HG03460 (cell line): ENCODE measurements at regions not wholly inside any gene's neighbourhood (a gene's known extent, or its start where the extent isn't known, plus 50 kb on each side); places are given as distances from the start of the nearest gene placed in this dataset.
A peak's percentile ranks its signal among the peaks of the same experiment; 100 is the strongest.

Experiments used
- ATAC-seq: cut with Tn5 transposase; IDR thresholded peaks from one replicate; pipeline ENCODE4 v1.9.1; 2021; ENCODE audit not compliant: unreplicated experiment

- ATAC-seq, result no peak
Measured at GRCh38 chr2:2935445-2936149, 442.0 kb downstream of the EIPR1 start.

- ATAC-seq, result no peak
Measured at GRCh38 chr2:2933426-2933825, 444.2 kb downstream of the EIPR1 start.

DNA sequence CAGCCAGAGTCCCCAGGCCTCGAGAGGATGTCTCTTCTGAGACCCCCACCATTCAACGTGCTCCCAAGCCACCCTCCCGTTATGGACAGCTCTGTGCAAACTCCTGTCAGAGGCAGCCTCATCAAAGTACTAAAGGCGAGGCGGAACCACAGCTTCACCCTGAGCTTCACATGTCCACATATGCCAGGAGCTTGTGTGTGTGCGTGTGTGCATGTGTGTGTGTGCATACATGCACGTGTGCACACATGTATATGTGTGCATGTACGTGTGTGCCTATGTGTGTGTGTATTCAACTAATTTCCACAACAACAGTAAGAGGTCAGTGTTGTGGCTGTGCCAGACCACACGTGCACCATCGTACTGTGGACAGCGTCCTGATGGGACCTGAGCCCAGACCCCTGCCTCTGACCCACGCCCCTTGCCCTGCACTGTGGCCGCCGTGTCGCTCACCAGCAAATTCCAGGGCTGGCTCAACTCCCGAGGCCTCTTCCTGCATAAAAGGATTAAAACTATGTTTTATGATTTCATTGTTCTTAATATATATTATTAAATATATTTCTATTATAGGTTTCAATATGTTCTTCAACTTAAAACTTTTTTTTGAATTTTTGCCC is 444.8 kb downstream of the EIPR1 start:
- no peak for ATAC-seq

GRCh38 chr2:2932189-2932588 is 445.4 kb downstream of the EIPR1 start:
- no peak for ATAC-seq

DNA sequence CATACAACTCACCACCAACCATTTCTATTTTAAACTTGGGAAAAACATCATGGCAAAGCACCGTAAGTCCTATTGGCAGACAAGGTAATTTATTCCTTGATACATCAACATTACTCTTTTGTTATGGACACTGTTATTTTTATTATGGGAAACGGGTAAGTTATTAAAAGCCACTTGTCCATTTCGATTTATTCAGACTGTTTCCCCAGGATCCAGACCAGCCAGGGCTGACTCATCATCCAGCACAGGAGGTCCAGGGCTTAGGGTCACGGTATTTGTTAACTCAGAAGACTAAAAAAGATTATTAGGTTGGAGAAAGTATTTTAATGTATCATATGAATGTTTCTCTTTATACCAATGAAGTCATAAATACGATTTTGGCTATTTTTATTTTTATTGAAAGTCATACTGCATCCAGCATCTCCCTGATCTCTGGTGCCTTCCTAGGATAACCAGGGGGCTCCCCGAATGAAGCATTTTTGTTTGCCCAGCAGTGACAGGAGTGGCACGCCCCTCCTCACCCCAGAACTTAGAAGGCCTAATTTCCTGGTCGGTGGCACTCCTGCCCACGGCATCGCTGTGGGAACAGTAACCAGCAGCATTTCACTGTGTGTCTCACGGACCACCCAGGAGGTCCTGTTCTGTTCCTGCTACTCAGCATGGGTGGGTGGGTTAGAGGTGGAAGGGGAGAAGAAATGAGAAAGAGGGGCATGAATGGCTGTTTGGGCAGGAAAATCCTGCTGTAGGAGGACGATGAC is 446.1 kb downstream of the EIPR1 start:
- no peak for ATAC-seq

DNA sequence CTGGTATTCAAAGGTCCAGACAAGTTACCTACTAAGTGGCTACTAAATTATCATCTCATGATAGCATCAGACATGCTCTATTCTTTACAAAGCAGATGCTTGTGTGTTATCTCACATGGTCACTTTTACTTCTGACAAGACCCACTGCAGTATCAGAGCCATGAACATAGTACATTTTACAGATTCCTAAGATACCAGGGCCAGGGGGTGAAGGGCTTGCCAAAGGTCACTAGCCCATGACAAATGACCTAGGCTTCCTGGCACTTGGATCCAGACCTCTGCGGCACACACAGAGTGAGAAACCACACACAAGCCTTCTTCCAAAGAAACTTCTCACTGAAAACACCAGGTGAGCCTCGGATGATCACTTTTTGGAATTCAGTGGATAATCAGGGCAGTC is 446.8 kb downstream of the EIPR1 start:
- ATAC-seq, result no peak

GRCh38 chr2:2926858-2927175 is 450.8 kb downstream of the EIPR1 start:
- peak; percentile 40 for ATAC-seq

GRCh38 chr2:2926009-2926857 is 451.4 kb downstream of the EIPR1 start:
- peak; percentile 72 for ATAC-seq

GRCh38 chr2:2922156-2922555 is 455.5 kb downstream of the EIPR1 start:
- no peak for ATAC-seq

GRCh38 chr2:2921011-2921720 is 456.5 kb downstream of the EIPR1 start:
- no peak for ATAC-seq

GRCh38 chr2:2919574-2920365 is 457.8 kb downstream of the EIPR1 start:
- ATAC-seq, result no peak

- no peak for ATAC-seq
Measured at GRCh38 chr2:2919026-2919425, 458.6 kb downstream of the EIPR1 start.

DNA sequence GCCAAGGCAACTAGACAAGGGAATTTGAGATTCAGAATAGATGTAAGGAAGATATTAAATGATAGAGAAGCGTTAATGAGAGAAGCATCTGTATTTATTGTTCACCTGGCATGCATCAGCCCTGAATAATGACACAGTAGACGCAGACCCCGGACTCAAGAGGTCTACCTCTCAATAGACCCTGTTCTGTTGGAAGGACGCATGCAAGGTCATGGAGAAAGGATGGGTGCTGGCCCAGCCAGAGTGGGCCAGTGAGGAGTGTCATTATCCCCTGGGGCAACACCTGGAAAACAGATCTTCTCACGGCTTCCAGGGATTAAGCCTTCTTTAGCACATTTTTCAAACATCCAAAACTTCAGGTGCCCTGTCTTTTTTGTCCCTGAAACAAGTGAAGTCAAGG is 461.0 kb downstream of the EIPR1 start:
- ATAC-seq, result no peak

DNA sequence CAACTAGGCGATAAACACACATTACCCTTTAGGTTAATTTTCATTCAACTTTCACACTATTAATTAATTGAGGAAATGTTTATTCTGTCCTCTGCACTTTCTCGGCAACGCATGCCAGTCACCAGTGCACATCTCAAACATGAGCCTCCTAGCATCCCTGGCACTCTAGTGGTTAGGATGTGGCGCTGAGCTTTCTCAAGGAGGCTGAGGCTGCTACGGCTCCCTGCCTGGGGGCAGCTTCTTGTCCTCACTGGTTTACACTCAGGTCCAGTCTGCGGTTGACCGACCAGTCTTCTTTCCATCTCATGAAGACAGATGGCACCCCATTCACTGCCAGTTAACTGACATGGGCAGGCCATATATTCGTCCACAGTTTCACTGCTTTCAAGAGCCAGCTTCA is 463.4 kb downstream of the EIPR1 start:
- no peak for ATAC-seq

GRCh38 chr2:2913601-2914120 is 464.0 kb downstream of the EIPR1 start:
- ATAC-seq, result no peak

DNA sequence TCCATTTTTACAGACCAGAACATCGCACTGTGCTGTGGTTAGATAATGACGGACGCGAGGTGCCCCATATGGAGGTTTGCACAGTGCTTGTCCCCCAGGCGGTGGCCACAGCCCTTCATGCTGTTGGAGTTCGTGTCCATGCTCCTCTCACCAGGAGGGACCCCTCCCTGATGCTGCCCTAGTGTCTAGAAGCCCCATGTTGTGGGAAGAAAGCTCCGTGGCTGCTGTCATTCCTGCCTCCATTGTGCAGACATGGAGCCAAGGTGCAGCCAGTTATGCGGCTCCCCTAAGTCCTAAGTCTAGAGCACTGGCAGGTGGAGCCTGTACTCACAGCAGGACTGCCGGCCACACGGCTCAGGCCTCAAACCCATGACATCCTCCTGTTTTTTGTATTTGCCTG is 464.9 kb downstream of the EIPR1 start:
- no peak for ATAC-seq

GRCh38 chr2:2912293-2912692 is 465.3 kb downstream of the EIPR1 start:
- no peak for ATAC-seq

DNA sequence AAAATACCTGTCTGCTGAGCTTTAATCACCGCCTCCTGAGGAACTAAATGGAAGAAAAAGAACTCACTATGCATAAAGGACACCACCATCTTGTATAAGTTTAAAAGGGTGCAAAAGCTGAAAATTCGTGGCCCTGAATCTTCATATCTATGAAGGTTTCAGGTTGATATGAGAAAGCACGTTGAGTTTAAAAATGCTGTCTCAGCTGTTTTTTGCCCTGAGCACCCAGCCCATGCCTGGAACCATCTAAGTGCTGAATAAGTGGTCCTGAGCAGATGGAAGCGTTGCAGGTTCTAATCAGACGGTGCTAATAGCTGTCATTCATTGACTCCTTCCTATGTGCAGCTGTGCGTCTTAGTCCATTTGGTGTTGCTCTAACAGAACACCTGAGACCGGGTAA is 467.4 kb downstream of the EIPR1 start:
- no peak for ATAC-seq

DNA sequence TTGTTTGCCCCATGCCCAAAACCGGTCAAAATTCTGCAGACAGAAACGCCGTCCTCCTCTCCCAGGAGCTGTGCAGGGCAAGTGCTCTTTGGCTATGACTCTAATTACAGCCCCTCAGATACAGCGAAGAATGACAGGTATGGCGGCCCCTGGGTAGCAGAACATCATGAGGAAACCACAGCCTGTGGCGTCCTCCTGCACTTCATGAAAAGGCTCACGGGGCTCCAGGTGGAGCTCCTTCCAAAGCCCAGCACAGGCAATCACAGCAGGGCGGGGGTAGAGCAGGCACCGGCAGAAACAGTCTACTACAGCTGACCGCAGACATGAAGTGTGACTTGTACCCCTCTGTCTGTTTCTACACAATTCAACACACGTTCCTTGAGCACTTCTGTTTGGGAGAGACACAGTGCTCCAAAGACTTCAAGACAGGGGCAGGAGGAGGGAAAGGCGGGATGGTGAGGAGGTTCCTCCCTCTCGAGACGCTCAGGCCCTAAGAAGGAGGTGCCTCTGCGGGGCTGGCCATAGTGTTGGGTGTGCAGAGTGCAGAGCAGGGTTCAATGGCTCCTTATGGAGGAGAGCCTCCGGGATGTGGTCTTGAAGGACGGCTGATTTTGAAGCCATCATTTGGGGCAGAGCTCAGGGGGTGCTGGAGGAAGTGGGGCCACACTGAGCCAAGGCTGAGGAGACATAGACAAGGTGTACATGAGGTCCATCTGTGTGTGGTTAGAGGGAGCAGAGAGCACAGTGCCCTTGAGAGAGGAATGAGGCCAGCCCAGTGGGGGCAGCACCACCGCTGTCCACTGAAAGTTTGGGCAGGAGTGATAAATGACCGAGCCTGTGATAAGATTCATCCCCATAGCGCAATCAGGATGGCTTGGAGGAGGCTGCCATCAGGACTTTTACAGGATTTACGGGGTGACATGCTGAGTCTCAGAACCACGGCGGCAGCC is 468.3 kb downstream of the EIPR1 start:
- ATAC-seq, result no peak
